ENCODE measurements at regions not wholly inside any gene's neighbourhood (a gene's known extent, or its start where the extent isn't known, plus 50 kb on each side); places are given as distances from the start of the nearest gene placed in this dataset.

- no peak for DNase-seq
Measured at GRCh38 chr6:23454080-23454976, 671.7 kb upstream of the NRSN1 start.

- DNase-seq, result no peak
Measured at GRCh38 chr6:23455754-23456153, 670.3 kb upstream of the NRSN1 start.

- DNase-seq, result no peak
Measured at GRCh38 chr6:23456396-23456795, 669.6 kb upstream of the NRSN1 start.

GRCh38 chr6:23457321-23457720, 668.7 kb upstream of the NRSN1 start:
- DNase-seq, result no peak

- no peak for DNase-seq
Measured at GRCh38 chr6:23465912-23466311, 660.1 kb upstream of the NRSN1 start.

- DNase-seq, result no peak
Measured at GRCh38 chr6:23477586-23477985, 648.4 kb upstream of the NRSN1 start.

GRCh38 chr6:23478312-23478711, 647.7 kb upstream of the NRSN1 start:
- no peak for DNase-seq

GRCh38 chr6:23483896-23484295, 642.1 kb upstream of the NRSN1 start:
- no peak for DNase-seq

GRCh38 chr6:23494367-23494766, 631.6 kb upstream of the NRSN1 start:
- no peak for DNase-seq

GRCh38 chr6:23498013-23498412, 628.0 kb upstream of the NRSN1 start:
- DNase-seq, result no peak

GRCh38 chr6:23499549-23499948, 626.5 kb upstream of the NRSN1 start:
- no peak for DNase-seq

- DNase-seq, result no peak
Measured at GRCh38 chr6:23503173-23503572, 622.8 kb upstream of the NRSN1 start.

- DNase-seq, result no peak
Measured at GRCh38 chr6:23505026-23505425, 621.0 kb upstream of the NRSN1 start.

GRCh38 chr6:23510778-23511510, 615.1 kb upstream of the NRSN1 start:
- no peak for DNase-seq

- no peak for DNase-seq
Measured at GRCh38 chr6:23511817-23512216, 614.2 kb upstream of the NRSN1 start.

- DNase-seq, result no peak
Measured at GRCh38 chr6:23518294-23518693, 607.7 kb upstream of the NRSN1 start.

- DNase-seq, result no peak
Measured at GRCh38 chr6:23522792-23523547, 603.0 kb upstream of the NRSN1 start.

GRCh38 chr6:23523771-23524170, 602.2 kb upstream of the NRSN1 start:
- DNase-seq, result no peak

GRCh38 chr6:23524548-23524947, 601.5 kb upstream of the NRSN1 start:
- DNase-seq, result no peak

GRCh38 chr6:23526526-23526925, 599.5 kb upstream of the NRSN1 start:
- no peak for DNase-seq

GRCh38 chr6:23529902-23530301, 596.1 kb upstream of the NRSN1 start:
- DNase-seq, result no peak

- no peak for DNase-seq
Measured at GRCh38 chr6:23531666-23532065, 594.3 kb upstream of the NRSN1 start.

GRCh38 chr6:23532227-23532626, 593.8 kb upstream of the NRSN1 start:
- DNase-seq, result no peak

- no peak for DNase-seq
Measured at GRCh38 chr6:23533311-23533710, 592.7 kb upstream of the NRSN1 start.

Data from CD4-positive, alpha-beta T cell treated with Interleukin-21 for 1 hour (primary cell).